ENCODE measurements at regions not wholly inside any gene's neighbourhood (a gene's known extent, or its start where the extent isn't known, plus 50 kb on each side); places are given as distances from the start of the nearest gene placed in this dataset.
"Not testable (repeated sequence)": the region's sequence is repeated elsewhere in the genome, so short reads cannot be mapped to it uniquely, and the experiment has no call there.

DNA sequence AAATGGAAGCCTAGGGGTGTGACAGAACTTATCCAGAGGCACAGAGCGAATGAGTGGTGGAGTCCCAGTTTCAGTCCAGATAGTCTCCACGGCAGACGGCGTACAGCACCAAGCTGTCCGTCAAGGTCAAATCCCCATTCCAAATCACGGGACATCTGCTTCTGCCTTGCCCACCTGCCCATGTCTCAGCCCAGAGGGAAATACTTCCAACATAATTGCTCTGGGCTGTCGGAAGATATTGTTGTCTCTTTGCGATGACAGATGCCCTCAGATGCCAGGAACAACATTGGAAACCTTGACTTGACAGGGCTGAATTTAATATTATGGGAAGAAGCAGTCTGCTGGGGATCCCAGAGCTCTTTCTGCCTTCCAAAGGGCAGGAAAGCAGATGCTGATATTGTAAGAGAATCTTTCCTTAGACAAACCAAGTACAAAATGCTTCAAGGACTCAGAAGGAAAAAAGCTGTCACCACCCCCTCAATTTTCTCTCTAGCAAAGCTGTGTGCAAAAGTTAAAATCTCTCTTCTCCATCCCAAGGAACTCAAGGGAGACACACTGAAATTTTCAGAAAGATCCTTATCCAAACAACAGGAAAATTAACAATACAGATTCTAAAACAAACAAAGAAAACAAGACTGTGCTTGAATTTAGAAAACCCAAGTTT is 364.0 kb downstream of the LRATD1 start:
- DNase-seq = no peak

DNA sequence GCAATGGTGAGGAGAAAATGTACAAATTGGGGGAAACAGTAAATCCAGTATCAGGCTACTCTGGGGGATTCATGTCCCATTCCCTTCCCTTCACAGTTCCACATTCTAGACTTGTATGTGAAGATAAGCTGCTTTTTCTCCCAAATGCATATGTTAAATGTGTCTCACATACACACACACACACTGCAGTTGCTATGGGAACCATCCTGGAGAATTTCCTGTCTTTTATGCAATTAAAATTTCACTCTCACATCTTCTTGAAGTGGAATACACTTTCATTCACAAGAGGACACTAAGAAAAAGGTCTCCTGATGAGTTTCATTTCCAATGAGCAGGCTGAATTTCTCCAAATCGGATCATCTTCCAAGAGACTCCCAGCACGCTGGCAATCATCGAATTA is 366.0 kb downstream of the LRATD1 start:
- DNase-seq = no peak

DNA sequence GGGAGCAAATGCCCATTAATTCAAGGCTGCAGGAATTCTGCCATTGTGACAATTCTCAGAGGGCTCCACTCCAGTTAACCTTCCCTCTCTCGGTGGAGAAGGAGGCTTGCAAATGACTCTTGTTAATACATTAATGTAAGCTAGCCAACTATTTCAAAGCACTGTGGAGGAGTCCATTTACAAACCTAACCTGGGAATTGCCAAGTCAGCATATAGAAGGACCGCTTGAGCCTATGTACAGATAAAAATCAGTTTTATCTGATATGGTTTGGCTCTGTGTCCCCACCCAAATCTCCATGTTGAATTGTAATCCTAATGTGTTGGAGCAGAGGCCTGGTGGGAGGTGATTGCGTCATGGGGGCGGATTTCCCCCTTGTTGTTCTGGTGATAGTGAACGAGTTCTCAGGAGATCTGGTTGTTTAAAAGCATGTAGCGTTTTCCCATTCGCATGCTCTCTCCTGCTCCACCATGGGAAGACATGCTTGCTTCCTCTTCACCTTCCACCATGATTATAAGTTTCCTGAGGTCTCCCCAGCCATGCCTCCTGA is 366.7 kb downstream of the LRATD1 start:
- DNase-seq = no peak

DNA sequence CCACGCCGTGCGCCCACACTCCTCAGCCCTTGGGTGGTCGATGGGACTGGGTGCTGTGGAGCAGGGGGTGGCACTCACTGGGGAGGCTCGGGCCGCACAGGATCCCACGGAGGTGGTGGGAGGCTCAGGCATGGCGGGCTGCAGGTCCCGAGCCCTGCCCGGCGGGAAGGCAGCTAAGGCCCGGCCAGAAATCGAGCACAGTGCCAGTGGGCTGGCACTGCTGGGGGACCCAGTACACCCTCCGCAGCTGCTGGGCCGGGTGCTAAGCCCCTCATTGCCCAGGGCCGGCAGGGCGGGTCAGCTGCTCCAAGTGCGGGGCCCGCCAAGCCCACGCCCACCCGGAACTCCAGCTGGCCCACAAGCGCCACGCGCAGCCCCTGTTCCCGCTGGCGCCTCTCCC is 370.0 kb downstream of the LRATD1 start:
- DNase-seq = not testable (repeated sequence)

DNA sequence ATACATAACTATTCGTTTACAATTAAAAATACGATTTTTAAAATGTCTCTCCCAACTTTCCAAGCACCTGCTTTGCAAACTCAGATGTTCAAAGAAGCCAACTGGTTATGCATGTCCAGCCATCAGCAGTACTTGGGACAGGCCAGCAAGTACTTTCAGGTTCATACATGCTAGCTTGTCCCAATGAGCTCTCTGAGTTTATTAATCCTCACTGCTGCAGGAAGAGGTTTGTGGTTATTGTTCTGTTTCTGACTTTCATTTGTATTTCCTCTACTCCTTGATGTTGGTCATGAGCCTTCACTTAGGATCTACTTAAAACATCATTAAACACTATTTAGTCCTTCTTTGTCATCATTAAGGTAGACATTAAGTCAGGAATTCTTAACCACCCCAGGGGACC is 374.1 kb downstream of the LRATD1 start:
- no peak for DNase-seq

DNA sequence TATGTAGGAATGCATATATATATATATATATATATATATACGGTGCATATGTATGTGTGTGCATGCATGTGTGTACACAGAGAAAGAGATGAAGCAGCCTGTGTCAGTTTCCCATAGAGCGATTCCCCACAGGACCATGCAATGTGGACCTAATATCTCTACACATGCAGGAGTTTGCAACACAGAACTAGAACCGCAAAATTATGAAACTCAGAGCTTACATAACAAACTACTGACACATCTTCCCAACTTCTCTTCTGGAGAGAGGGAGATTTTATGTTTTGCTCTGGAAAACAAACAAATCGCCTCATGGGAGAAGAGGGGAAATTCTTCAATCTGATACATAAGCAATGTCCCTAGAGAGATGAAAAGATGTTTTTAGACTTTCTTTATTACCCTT is 377.2 kb downstream of the LRATD1 start:
- DNase-seq = no peak

DNA sequence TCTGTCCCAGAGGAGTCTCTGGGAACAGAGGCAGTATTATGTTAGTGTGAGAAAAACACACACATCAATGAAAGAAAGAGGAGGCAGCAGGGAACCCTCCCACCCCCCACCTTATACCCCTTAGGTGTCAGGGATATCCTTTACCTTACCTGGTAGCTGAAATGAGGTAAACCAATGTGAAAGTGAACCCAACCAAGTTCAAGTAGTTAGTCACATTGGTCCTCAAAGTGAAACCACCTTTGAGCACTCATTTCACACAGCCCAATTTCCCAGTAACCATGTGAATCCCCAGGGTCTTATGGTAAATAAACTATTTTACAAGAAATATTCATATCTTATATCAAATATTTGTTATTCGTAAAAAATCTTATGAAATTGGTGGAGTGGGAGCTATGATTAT is 377.8 kb downstream of the LRATD1 start:
- DNase-seq = no peak

DNA sequence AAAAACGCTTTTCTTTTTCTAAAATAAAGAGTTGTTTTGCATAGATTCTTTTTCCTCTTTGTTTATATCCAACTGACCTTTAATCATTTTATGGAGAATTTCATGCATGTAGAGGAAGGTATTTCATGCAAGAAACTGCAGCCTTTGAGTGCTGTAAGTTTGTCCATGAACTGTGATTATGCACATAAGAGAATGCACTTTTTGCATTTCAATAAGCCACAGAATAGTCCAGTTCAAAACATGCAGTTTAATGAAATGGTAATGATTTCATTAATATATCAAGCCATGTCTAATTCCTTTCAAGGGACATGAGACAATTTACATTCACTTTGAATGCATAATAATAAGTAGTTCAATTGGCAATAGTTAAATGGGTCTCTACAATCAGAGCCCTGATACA is 386.3 kb downstream of the LRATD1 start:
- DNase-seq = no peak

DNA sequence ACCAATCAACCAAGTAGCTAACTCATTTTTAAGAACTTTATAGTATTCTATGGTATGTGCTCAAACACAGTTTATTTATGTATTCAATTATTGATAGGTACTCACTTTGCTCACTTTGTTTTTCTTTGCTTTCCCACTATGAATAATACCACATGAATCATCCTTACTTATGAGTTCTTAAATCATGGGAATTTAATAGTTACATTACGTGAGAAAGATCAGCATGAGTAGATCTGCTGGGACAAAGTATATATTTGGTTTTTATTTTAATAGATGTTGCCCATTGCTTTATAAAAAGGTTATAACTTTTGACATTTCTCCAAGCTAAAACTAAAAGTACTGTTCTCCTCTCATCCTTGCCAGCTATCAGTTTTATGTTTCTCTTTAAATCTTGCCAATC is 390.7 kb downstream of the LRATD1 start:
- no peak for DNase-seq

DNA sequence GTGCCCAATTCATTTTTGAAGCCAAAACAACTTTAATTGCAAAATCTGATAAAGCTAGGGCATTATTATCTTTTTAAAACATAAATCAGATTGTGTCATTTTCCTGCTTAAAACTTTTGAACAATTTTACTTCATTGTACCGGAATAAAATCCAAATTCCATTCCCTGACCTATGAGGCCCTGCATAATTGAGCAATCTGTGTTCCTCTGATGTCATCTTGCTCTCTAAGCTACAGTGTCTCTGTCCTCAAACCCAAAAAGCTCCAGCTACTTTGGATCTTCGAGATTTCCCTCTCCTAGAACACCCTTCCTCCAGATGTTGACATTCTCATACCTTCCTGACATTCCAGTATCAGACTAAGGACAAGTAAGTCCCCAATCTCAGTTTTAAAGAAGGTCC is 395.9 kb downstream of the LRATD1 start:
- no peak for DNase-seq

DNA sequence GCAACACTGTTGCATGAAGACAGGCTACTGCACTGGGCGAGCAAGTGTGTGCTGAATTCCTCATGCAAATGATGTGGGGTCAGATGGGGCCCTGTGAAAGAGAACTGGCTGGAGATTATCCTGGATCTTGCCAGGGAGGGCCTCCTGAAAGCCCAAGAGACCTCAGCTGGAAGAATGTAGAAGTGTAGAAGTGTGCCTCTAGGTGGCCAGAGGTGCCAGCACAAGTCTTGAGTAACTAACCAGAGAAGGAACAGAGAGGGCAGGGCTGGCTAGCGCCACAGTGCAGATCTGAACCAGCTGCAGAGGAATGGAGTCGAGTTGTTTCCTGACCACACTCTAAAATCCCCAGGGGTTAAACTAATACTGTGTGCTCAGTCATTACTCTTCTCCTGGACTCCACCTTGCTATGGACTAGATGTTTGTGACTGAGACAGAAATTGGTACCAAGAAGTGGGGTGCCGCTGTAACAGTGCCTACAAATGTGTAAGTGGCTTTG is 399.3 kb downstream of the LRATD1 start:
- DNase-seq = no peak

DNA sequence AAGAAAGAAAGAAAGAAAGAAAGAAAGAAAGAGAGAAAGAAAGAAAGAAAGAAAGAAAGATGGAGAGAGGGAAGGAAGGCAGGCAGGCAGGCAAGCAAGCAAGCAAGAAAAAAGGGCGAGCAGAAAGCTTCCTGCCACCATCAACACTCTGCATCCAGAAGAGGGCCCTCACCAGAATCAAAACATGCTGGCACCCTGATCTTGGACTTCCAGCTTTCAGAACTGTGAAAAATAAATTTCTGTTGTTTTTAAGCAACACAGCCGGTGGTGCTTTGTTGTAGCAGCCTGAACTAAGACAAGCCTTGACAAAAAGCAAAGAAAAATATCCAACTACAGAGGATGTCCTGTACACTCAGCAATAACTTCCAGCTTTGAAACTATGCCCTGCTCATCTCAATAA is 401.7 kb downstream of the LRATD1 start:
- DNase-seq = no peak

DNA sequence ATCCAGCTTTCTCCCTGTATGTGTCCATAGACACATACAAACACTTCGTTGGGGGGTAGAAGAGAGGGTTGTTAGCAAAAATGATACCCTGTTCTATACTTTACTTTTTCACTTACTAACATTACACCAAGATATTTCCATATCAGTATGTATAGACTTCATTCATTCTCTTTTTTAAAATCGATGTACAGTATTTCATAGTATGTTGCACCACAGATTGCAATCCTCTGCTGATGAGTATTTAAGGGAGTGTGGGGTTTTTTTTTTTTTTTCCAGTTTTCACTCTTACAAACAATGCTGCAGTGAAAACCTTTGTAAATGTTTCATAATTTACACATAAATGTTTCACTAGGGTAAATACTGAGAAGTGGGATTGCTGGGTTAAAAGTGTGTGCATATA is 402.3 kb downstream of the LRATD1 start:
- no peak for DNase-seq

DNA sequence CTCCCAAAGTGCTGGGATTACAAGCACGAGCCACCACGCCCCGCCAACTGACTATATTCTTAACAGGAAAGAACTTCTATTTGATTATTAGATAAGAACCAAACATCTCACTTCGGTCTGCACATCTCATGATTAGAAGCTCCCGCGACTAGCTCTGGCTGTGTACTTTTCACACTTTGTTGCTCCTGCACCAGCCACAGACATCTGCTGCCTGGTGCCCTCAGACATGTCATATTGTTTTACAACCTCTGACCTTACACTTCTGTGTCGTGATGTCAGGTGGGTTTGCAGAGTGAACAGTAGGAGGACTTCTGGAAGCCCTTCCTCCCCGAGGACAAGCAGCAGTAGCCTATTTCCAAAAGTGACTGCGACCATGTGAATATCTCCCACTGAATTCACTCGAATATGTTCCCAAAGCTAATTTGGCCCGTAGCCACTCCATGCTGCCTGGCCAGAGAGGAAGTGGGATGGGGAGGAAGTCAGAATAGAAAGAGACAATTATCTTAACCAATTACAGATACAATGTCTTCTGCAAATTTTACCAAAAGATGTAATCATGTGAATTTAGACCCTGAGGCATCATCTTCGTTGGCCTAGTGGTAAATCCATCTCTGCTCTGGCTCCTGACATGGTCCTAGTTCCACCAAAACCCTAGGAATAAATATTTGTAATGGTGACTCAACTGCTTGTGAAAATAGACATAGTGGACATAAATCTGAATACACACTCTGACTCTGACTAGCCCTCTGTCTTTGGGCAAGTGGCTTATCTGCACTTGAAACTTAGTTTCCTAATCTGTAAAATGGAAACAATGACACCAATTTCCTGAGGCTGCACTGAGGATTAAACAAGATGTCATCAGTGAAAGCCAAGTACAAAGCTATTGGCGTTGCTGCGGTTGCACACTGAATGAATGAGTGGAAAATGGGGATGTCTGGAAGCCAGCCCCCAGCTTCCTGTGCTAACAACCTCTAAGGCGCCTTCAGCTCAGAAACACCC is 406.1 kb downstream of the LRATD1 start:
- no peak for DNase-seq

DNA sequence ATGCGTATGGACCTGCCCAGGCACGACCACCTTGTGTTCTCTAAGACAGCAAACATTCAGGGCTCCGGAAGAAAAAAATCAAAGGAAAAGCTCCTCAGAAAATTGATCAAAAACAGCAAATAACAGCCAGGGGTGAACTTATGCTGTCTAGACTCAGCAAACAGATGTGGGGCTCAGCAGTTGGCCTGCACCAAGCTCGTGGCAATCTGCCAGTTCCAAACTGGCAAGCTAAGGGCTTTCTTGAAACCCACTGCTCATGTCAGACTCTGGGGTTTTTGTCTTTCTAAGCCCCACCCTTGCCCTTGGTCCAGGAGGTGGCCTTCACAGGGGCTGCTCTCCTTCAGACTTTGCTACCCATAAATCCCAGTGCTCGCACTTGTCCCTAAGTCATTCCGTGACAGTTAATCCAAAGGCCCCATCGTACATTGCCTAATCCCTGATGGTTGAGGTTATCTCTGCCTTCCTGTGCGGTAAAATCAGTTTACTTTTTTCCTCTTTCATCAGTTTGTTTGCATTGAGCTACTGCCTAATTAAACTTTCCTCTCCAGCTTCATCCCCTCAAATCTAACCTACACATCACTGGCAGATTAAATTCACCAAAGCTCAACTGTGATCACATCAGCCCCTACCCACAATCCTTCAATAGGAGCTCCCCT is 408.0 kb downstream of the LRATD1 start:
- no peak for DNase-seq

DNA sequence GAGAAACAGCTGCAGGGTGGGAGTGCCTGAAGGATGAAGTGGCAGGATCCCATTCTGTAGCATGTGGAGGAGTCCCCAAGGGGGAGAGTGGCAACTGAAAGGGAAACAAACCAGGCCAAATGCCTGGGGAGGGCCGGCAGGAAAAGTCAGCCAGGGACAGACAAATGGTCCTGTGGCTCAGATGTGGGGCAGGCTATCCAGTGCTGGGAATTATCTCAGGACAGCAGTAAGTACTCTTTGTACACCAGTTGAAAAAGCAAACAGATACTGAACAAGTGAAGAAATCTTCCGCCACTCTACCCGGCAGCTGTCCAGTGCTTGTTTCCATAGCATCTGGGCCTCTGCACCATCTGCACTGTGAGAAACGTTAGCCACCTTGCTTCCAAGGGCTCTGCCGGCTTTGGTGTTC is 408.9 kb downstream of the LRATD1 start:
- DNase-seq = no peak

DNA sequence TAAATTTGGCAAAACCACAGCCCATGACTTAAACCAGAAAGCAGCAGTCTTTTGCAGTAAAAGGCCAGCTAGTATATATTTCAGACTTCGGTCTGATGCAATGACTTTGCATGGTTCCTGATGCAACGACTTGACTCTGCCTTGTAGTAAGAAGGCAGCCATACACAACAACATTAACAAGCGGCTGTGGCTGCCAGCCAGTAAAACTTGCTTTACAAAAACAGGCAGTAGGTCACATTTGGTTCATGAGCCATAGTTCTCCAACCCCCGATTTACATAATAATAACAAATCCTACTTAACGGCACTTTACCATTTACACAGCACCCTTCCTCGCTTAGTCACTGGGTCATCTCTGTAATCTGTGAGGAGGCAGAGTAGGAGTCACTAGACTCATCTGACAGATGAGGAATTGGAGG is 410.3 kb downstream of the LRATD1 start:
- no peak for DNase-seq

DNA sequence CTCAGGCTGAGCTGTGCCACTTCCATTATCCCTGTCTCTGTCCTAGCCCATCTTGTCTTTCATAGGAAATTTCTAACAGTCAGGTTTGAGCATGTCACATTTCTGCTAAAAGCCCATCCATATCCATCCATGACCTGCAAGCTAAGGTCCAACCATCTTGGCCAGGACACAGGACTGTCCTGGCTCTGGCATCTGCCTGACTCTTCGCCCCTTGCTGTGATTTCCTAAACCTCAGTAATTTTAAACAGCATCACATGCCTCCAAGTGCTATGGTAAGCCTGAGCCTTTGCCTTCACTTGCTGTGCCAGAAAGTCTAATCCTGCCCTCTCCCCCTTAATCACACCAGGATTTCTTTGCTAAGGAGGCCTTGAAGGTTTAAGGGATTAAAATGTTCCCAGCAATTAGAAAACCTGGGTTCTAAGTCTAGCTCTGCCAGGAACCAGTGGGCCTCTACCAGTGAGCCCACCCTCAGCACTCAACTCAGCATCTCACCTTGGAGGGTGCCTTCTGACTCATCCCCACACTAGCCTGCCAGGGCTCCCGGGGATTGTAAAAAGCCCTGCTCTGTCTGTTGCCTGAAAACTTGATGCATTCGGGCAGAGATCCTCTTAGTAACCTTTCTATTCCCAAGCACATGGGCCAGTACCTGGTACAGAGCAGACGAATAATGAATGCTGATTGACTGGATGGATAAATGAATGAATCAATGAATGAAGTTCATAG is 411.0 kb downstream of the LRATD1 start:
- no peak for DNase-seq

DNA sequence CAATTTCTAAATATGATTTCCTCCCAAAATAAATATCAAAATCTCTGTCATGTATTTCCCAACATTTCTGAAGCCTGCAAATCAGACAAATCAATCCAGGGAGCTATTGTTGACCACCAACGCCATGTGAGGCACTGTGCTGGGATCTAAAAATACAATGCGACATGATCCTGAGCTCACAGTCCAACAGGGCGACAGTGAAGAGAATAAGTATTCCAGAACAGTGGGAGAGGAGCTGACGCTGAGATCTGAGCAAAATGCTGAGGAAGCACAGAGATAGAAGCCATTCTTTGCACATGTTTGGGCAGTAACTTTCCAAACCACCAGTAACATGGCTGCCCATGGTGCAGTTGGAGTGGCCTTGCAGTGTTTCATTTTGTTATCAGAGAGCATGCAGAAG is 412.5 kb downstream of the LRATD1 start:
- no peak for DNase-seq

DNA sequence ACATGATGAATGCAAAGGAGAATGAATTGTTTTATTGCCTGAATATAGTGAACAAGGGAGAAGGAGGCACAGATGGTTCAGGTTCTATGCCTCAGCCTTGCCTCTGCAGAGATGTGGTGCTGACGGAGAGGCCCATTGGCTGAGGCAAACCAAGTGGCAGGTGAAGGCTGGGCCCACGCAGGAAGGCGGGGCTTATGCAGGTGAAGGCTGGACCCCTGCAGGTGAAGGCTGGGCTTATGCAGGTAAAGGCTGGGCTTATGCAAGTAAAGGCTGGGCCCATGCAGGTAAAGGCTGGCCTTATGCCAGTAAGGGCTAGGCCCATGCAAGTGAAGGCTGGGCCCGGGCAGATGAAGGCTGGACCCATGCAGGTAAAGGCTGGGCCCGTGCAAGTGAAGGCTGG is 414.7 kb downstream of the LRATD1 start:
- no peak for DNase-seq

DNA sequence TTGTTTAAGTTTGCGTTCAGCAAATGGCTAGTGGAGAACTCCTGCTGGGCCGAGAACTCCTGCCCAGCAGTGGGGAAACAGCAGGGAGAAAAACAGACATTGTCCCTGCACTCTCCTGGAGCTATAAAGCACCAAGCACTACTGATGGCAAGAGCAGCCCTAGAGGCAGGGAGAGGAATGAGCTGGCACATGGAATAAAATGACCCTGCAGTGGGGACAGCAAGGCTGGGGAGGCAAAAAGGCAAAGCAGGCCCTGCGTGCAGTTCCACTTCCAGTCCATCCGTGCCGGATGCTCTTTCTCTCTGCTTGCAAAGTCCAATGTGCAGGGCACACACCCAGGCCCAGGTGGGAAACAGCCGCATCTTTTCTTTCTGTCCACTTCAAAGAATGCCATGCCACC is 415.5 kb downstream of the LRATD1 start:
- no peak for DNase-seq
